Ovary (tissue), 3 donors: ENCODE measurements at regions not wholly inside any gene's neighbourhood (a gene's known extent, or its start where the extent isn't known, plus 50 kb on each side); places are given as distances from the start of the nearest gene placed in this dataset.

Experiments used
- EP300 ChIP-seq: sonication (generic); formaldehyde crosslinking; IDR thresholded peaks from one replicate; pipeline ENCODE4 v1.6.1; 2017; ENCODE audit warnings: antibody characterized with exemption
- POLR2A ChIP-seq: fragments of 450-650 bp; IDR thresholded peaks from one replicate; pipeline ENCODE4 v1.6.1; 2017; ENCODE audit warnings: antibody characterized with exemption, mild to moderate bottlenecking, moderate library complexity
- TF ChIP-seq, protein P1 (sequence below), 3 donors: fragments of 450-650 bp in 2 of 3; fragments of 200-600 bp in 1 of 3; IDR thresholded peaks; one replicate each; pipeline versions ENCODE4 v1.5.1 to v1.8.0; 2016 to 2022; ENCODE audit warnings: antibody characterized with exemption in 3 of 3, mild to moderate bottlenecking in 1 of 3
- donor health status: DM: no; HTN: no; CAD: no.

DNA sequence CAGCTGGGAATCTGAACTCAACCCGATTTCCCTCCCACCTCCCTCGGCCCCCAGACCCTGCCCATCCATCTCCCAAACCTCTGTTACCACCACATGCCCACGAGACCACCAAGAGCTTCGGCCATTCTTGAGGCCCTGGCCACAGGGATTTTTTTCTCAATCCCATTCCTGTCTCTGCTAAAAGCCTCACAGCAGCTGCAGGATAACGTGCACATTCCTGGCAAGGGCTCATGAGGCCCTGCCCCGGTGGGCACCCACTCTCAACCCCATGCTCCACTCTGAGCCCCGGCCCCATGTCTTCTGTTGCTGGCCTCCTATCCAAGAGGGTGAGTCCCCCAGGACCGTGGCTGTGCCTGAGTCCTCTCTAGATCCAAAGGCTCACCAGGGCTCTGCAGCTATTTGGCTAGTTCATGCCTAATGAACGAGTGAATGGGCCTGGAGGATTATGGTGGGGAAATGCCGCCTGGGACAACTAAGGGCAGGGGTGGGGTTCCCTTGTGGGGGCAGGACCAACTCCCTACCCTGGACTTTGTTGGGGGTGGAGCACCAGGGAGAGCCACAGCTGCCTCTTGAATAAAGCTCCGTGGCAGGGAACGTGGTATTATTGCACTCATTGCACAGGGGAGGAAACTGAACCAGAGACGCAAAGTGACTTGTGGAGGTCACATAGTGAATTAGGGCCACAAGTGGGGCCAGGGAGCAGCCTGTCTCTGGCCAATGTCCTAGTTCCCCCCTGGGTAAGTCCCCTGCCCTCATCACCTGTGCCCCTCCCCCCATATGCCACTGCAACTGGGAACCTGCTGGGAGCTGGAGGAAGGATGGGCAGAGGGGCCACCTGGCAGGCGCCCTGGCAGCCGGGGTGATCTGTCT lies 113.8 kb upstream of the SMURF2 start:
- TF ChIP-seq, protein P1, sequence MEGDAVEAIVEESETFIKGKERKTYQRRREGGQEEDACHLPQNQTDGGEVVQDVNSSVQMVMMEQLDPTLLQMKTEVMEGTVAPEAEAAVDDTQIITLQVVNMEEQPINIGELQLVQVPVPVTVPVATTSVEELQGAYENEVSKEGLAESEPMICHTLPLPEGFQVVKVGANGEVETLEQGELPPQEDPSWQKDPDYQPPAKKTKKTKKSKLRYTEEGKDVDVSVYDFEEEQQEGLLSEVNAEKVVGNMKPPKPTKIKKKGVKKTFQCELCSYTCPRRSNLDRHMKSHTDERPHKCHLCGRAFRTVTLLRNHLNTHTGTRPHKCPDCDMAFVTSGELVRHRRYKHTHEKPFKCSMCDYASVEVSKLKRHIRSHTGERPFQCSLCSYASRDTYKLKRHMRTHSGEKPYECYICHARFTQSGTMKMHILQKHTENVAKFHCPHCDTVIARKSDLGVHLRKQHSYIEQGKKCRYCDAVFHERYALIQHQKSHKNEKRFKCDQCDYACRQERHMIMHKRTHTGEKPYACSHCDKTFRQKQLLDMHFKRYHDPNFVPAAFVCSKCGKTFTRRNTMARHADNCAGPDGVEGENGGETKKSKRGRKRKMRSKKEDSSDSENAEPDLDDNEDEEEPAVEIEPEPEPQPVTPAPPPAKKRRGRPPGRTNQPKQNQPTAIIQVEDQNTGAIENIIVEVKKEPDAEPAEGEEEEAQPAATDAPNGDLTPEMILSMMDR (IDR thresholded peaks at IDR 0.05): no peak
- TF ChIP-seq POLR2A (no peak), EP300 (no peak)
